GM12872 (cell line): ENCODE measurements at regions not wholly inside any gene's neighbourhood (a gene's known extent, or its start where the extent isn't known, plus 50 kb on each side); places are given as distances from the start of the nearest gene placed in this dataset.

ENCODE experiments used
- CTCF ChIP-seq: IDR thresholded peaks from 3 replicates; pipeline ENCODE4 v1.5.1; 2011; ENCODE audit warnings: low read depth, mild to moderate bottlenecking, low read length, moderate library complexity; ENCODE audit not compliant: insufficient read depth

- TF ChIP-seq CTCF = no peak
These were observed 231.0 kb upstream of the MVB12B start for GRCh38 chr9:126095546-126096190.

DNA sequence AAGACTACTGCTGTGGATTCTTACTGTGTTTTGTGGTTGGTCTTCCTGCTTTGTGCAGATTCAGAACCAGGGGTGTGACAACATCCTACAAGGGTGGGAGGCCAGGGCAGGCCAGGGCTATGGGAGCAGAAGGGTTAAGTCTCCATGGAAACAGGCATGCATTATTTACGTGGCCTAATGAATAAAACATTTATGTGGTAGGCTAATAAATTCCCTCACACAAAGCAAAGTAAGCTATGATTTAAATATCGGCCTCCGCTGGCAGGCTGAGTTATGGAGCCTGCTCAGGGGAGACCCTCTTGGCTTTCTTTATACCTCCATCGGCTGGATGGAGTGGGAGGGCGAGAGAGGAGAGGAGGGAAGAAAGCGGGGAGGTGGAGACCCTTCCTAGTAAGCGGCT is 230.3 kb upstream of the MVB12B start:
- TF ChIP-seq CTCF = no peak

- TF ChIP-seq CTCF = no peak
These were observed 228.9 kb upstream of the MVB12B start for GRCh38 chr9:126097679-126098078.

GRCh38 chr9:126106404-126106803 is 220.2 kb upstream of the MVB12B start:
- no peak for TF ChIP-seq CTCF

- TF ChIP-seq CTCF = no peak
These were observed 218.9 kb upstream of the MVB12B start for GRCh38 chr9:126107693-126108092.

- no peak for TF ChIP-seq CTCF
These were observed 218.4 kb upstream of the MVB12B start for GRCh38 chr9:126108240-126108639.

DNA sequence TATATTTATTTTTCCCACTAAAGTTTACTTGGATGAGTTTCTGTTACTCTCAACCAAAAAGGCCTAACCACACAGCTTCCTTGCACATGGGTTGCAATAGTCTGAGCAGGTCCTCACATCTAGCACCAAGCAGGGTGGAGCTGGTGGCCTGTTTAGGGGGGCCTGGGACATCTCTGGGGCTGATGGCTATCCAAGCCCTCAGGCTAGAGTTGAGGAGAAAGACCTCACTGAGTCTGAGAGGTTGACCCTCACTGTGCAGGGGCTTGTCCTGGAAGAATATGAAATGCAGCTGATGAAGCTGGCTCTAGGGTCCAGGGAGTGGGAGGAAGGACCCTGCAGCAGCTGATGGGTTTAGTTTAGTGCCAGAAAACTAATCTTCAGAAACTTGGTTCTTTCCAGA is 217.1 kb upstream of the MVB12B start:
- no peak for TF ChIP-seq CTCF
